GM19463 (cell line): ENCODE measurements at regions not wholly inside any gene's neighbourhood (a gene's known extent, or its start where the extent isn't known, plus 50 kb on each side); places are given as distances from the start of the nearest gene placed in this dataset.
"Not testable (repeated sequence)": the region's sequence is repeated elsewhere in the genome, so short reads cannot be mapped to it uniquely, and the experiment has no call there.

ENCODE experiments used
- ATAC-seq: cut with Tn5 transposase; IDR thresholded peaks from one replicate; pipeline ENCODE4 v1.9.1; 2021; ENCODE audit warnings: mild to moderate bottlenecking, moderate library complexity; ENCODE audit not compliant: unreplicated experiment

DNA sequence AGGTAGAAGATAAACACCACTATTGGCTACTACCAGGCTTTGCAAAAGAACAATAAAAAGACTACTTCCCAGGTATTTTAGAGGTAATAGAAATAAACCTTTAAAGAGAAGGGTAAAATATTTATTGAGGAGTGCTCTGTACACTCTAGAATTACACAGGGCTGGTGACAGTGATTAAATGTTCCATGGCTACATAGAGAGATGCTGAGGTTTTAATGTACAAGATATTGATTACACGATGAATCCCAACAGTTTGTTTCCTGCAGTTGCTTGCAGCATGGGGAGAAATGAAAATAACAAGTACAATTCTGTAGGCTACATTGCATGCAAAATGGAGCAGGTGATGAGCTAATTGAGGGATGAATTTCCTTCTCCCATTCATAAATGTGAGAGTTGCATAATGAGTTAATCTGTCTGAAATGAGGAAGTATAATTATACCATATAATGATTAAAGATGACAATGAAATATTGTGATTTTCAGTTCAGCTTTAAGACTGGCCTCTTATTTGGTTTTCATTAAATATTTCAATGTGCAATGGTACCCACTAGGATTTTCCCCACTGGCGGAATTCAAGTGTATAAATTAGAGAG lies 266.1 kb downstream of the SOCS6 start:
- ATAC-seq: no peak

GRCh38 chr18:70553936-70554260 lies 265.1 kb downstream of the SOCS6 start:
- ATAC-seq: no peak

DNA sequence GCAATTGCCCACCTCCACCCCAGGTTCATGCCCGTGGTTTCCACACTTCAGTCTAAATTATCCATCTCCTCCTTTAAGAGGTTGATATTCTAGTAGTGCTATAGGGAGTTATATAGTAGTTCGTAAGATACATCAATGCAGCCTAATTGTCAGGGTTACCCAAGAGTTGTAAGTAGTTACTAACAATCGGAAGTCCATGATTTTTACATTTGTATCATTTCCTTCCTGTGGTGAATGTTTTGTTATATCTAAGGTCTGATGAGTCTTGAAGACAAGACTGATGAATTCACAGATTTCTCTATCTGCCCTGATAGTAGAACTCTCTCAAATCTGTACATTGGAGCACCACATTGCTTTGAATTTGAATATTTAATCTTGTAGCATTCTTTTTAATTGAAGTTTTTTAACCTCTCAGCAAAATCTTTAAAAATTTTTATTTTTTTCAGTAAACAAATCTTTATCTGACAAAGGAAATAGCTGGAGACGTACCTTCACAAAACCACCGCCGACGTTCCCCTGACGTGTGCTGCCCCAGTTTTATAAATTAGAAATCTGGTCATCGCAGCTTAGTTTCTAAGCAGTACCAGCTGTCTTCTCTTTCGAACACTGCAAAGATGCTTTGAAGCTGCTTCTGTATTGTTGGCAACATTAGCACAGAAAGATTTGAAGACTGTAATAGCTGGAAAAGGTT lies 264.5 kb downstream of the SOCS6 start:
- ATAC-seq: no peak

DNA sequence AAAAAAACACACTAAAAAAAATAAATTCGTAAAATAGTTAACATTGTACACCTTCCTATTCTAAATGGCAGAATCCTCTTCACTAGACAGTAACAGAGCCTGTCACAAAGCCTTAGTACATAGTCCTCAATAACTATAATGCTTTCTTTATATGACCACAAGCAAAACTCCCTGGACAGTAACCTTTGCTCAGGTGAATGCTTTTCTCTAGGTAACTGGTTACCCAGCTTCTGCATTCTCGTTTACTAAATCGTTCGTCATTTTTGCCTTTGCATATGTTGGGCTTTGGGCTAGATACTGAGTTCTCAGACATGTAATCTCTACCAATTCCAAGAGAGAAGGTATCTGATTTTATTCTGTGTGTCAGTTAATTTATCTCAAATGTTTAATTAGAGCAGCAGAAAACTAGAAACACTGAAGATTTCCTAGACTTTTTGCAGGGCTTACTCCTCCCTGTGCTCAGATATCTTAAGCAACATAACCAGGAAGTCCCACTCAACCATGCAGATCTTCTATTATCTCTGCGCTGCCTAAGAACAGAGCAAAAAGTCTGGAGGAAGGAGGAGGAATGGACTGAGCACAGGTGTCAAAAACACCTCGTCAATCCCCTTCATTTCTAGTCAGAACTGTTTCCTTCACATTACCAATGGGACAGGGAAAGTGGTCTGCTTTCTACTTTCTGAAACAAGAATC lies 247.7 kb downstream of the SOCS6 start:
- ATAC-seq: no peak

DNA sequence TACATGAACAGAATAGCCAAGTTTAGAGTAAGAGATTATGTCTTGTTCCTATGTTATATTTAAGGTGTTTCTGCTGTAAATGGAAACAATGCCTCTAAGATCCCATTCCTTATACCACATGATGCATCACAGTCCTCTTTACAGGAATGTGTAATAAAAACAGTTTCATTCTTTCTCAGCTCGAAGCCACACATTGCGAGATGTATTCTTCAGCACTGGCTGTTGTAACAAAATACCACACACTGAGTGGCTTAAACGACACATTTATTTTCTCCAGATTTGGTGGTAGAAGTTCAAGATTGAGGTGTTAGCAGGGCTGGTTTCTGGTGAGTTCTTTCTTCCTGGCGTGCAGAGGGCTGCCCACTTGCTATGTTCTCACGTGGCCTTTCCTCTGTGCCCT lies 246.2 kb downstream of the SOCS6 start:
- ATAC-seq: no peak

DNA sequence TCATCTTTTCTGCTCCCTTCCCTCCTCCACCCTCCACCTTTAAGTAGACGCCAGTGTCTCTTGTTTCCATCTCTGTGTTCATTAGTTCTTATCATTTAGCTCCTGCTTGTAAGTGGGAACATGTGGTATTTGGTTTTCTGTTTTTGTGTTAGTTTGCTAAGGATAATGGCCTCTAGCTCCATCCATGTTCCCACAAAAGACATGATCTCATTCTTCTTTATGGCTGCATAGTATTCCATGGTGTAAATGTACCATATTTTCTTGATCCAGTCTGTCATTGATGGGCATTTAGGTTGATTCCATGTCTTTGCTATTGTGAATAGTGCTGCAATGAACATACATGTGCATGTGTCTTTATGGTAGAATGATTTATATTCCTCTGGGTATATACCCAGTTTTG lies 236.5 kb downstream of the SOCS6 start:
- ATAC-seq: not testable (repeated sequence)

GRCh38 chr18:70523792-70524182 lies 234.9 kb downstream of the SOCS6 start:
- no peak for ATAC-seq

GRCh38 chr18:70523035-70523791 lies 234.4 kb downstream of the SOCS6 start:
- ATAC-seq: no peak

GRCh38 chr18:70522183-70522680 lies 233.4 kb downstream of the SOCS6 start:
- no peak for ATAC-seq

- ATAC-seq: no peak
These were observed 232.0 kb downstream of the SOCS6 start for GRCh38 chr18:70520867-70521266.

GRCh38 chr18:70513502-70514171 lies 224.8 kb downstream of the SOCS6 start:
- ATAC-seq: no peak

DNA sequence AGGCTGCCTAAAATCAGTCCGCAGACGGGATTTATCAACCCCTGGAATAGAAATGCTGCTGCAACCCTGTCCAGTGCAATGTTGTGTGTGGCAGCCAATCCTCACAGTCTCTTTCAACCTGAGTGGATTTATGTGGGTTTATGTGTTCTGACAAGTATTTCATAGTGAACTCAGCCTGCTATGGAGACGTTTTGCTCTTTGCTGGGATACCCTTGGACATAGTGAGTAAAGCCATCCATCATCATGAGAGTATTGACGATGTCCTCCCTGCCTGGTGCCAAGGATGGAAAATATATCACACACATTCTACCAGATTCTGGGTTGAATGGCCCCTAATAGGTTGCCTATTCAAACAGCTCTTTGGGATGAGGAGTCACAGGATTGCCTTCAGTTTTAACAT lies 219.1 kb downstream of the SOCS6 start:
- no peak for ATAC-seq

GRCh38 chr18:70506511-70506910 lies 217.7 kb downstream of the SOCS6 start:
- no peak for ATAC-seq

- ATAC-seq: no peak
These were observed 214.2 kb downstream of the SOCS6 start for GRCh38 chr18:70503060-70503459.

DNA sequence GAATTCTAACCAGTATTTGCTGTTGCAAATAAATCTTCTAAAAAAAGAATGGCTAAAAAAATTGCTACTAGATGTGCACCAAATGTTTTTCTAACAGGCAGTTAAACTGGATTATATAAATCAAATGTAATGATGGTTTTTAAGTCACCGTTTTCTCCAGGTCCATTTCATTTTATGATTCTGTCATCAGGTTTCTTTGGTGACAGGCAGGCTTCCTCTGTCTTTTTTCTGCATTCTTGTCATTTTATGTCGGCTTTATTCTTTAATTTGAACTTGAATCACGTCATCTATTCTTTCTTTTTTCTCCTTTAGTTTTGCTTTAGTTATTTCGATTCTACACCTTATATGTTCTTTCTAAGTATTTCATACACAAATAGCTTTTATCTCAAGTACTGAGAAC lies 212.5 kb downstream of the SOCS6 start:
- no peak for ATAC-seq

GRCh38 chr18:70500748-70501147 lies 211.9 kb downstream of the SOCS6 start:
- ATAC-seq: no peak

GRCh38 chr18:70499218-70499691 lies 210.4 kb downstream of the SOCS6 start:
- no peak for ATAC-seq

DNA sequence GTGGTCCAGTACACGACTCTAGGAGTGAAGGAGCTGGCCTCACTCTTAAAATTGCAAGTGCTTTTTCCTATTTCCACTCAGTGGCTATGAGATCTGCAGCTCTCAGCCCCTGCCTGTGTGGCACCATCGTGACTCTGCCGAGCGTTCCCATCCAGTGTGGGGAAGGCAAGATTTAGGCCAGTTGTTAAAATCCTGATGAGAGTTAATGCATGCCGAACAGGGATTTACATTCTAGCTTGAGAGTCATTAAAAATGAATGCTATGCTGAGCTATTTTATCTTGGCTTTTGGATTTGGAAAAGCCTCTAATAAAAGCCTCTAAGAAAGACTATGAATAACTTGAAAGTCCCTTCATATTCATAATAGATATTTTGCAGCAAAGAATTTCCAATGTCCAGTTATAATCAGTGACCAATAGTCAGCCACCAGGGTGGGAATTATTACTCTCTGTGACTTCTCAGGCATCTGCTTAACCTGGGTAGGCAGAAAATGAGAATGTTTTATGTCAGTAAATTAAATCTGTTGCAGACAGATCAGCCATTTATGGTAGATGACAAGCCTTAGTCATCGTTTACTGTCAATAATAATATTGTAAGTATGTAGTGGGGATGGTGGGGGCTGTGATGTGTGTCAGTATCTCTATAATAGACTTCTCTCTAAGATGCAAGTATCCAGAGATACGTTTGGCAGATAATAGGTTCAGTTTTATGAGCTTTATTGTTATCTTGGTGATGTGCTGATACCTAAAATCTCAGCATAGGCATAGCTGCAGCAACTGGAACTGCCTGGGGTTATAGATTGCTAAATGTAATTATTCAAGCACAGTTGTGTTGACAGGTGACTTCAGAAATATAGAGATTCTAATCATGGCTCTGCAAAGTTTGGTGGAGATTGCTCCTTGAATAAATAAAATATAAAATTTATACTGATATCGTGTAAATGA lies 207.8 kb downstream of the SOCS6 start:
- no peak for ATAC-seq

DNA sequence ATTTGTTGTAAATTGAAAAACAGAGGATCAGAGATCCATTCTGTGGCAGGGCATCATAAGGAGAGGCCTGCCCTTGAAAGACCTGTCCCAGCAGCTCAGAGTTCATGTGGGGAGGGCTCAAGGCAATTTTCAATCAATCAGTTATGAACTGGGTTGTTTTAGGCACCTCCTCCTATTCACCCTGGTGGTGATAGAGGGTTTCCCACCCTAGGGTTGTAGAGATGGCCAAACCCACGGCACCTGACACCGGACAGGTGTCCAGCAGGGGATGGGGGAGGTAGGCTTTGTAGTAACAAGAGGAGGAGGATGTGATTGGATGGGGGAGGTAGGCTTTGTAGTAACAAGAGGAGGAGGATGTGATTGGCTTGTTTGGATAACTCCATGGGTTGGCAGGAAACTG lies 205.7 kb downstream of the SOCS6 start:
- ATAC-seq: no peak

DNA sequence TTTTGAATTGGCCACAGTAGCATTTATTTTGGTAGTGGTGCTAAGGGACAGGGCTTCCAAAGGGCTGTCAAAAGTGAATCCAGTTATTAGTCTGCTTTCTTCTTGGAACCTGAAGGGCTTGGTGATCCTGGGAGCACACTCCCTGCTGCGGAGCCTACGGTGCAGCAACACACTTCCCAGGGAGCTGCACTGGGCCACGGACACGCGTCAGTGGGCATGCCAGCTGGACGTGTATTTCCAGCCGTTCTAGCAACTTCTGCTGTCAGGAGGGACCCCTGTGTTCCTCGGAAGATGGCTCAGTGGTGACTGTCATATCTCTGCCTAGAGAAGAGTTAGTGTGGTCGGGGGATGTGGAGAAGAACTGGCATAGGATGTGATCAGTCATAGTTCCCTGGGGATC lies 204.6 kb downstream of the SOCS6 start:
- no peak for ATAC-seq
